HEK293T (cell line): ENCODE measurements at regions not wholly inside any gene's neighbourhood (a gene's known extent, or its start where the extent isn't known, plus 50 kb on each side); places are given as distances from the start of the nearest gene placed in this dataset.

Experiments used
- CTCF ChIA-PET: fragments of 350-600 bp; formaldehyde crosslinking; extraction: SDS; loops from one replicate; lab custom pipeline; 2021; ENCODE audit warnings: antibody characterized with exemption, inconsistent platforms; lab: Yijun Ruan, JAX
- POLR2A ChIA-PET: fragments of 350-600 bp; formaldehyde crosslinking; extraction: SDS; loops from one replicate; lab custom pipeline; 2020; ENCODE audit warnings: antibody characterized with exemption, inconsistent platforms; lab: Yijun Ruan, JAX
- DNase-seq: peaks from one replicate; pipeline ENCODE4 v3.0.0; 2012; ENCODE audit warnings: mixed read lengths; ENCODE audit errors: extremely low spot score
- ARNT ChIP-seq: fragments of 450-650 bp; IDR thresholded peaks from 2 replicates; pipeline ENCODE4 v1.6.1; 2017; ENCODE audit warnings: mild to moderate bottlenecking
- BHLHE40 ChIP-seq: fragments of 450-650 bp; IDR thresholded peaks from 2 replicates; pipeline ENCODE4 v1.6.1; 2016; ENCODE audit warnings: mild to moderate bottlenecking, moderate library complexity, borderline replicate concordance
- CTBP1 ChIP-seq: fragments of 450-650 bp; IDR thresholded peaks from 2 replicates; pipeline ENCODE4 v1.6.1; 2016; ENCODE audit warnings: borderline replicate concordance
- ELF4 ChIP-seq: fragments of 450-650 bp; IDR thresholded peaks from 2 replicates; pipeline ENCODE4 v1.6.1; 2017; ENCODE audit warnings: antibody characterized with exemption
- FOXA1 ChIP-seq: fragments of 450-650 bp; IDR thresholded peaks from 2 replicates; pipeline ENCODE4 v1.6.1; 2016; ENCODE audit warnings: mild to moderate bottlenecking
- FOXK2 ChIP-seq: fragments of 450-650 bp; IDR thresholded peaks from 2 replicates; pipeline ENCODE4 v1.6.1; 2016; ENCODE audit warnings: mild to moderate bottlenecking
- FOXM1 ChIP-seq: fragments of 450-650 bp; IDR thresholded peaks from 2 replicates; pipeline ENCODE4 v1.6.1; 2017; ENCODE audit warnings: mild to moderate bottlenecking, borderline replicate concordance
- HDGF ChIP-seq: fragments of 450-650 bp; IDR thresholded peaks from 2 replicates; pipeline ENCODE4 v1.6.1; 2017; ENCODE audit warnings: antibody characterized with exemption, borderline replicate concordance
- L3MBTL2 ChIP-seq: fragments of 450-650 bp; conservative IDR thresholded peaks from 2 replicates; pipeline ENCODE4 v1.6.1; 2016; ENCODE audit warnings: mild to moderate bottlenecking
- LEF1 ChIP-seq: fragments of 450-650 bp; IDR thresholded peaks from 2 replicates; pipeline ENCODE4 v1.6.1; 2017; ENCODE audit warnings: mild to moderate bottlenecking, borderline replicate concordance
- NFRKB ChIP-seq: fragments of 450-650 bp; IDR thresholded peaks from 2 replicates; pipeline ENCODE4 v1.6.1; 2016; ENCODE audit warnings: mild to moderate bottlenecking, moderate library complexity
- PKNOX1 ChIP-seq: fragments of 450-650 bp; IDR thresholded peaks from 2 replicates; pipeline ENCODE4 v1.6.1; 2016
- SP1 ChIP-seq: fragments of 450-650 bp; IDR thresholded peaks from 2 replicates; pipeline ENCODE4 v1.6.1; 2017
- SUZ12 ChIP-seq: fragments of 450-650 bp; IDR thresholded peaks from 2 replicates; pipeline ENCODE4 v1.6.1; 2016; ENCODE audit warnings: mild to moderate bottlenecking
- TARDBP ChIP-seq: fragments of 450-650 bp; IDR thresholded peaks from 2 replicates; pipeline ENCODE4 v1.6.1; 2016
- ZNF384 ChIP-seq: fragments of 450-650 bp; IDR thresholded peaks from 2 replicates; pipeline ENCODE4 v1.6.1; 2016

- DNase-seq: no peak
- TF ChIP-seq CTBP1 (no peak), PKNOX1 (no peak), SUZ12 (no peak), L3MBTL2 (no peak), LEF1 (no peak), FOXK2 (no peak), SP1 (no peak), FOXA1 (no peak)
- POLR2A ChIA-PET: no interaction called here
- CTCF ChIA-PET: no interaction called here
These were observed 504.0 kb downstream of the SHQ1 start for GRCh38 chr3:72344236-72344635.

- no peak for DNase-seq
- TF ChIP-seq NFRKB (no peak), TARDBP (no peak), ZNF384 (no peak), SUZ12 (no peak), HDGF (no peak), FOXK2 (no peak), FOXM1 (no peak), L3MBTL2 (no peak), ARNT (no peak), SP1 (no peak), FOXA1 (no peak), LEF1 (no peak), ELF4 (no peak), BHLHE40 (no peak), PKNOX1 (no peak), CTBP1 (no peak)
- CTCF ChIA-PET: no interaction called here
- POLR2A ChIA-PET: no interaction called here
These were observed 505.2 kb downstream of the SHQ1 start for GRCh38 chr3:72343078-72343477.

GRCh38 chr3:72342450-72342849 lies 505.8 kb downstream of the SHQ1 start:
- ChIA-PET CTCF (no interaction called here), POLR2A (no interaction called here)
- no peak for DNase-seq
- TF ChIP-seq HDGF: no peak
- TF ChIP-seq ZNF384: no peak
- TF ChIP-seq NFRKB: no peak
- no peak for TF ChIP-seq PKNOX1
- no peak for TF ChIP-seq FOXA1
- no peak for TF ChIP-seq CTBP1
- TF ChIP-seq ARNT: no peak
- TF ChIP-seq TARDBP: no peak
- no peak for TF ChIP-seq FOXK2
- no peak for TF ChIP-seq ELF4
- TF ChIP-seq SUZ12: no peak
- no peak for TF ChIP-seq LEF1
- TF ChIP-seq FOXM1: no peak
- no peak for TF ChIP-seq BHLHE40
- no peak for TF ChIP-seq L3MBTL2
- TF ChIP-seq SP1: no peak

GRCh38 chr3:72341920-72342319 lies 506.3 kb downstream of the SHQ1 start:
- POLR2A ChIA-PET: no interaction called here
- CTCF ChIA-PET: no interaction called here
- no peak for TF ChIP-seq FOXK2
- no peak for TF ChIP-seq L3MBTL2
- no peak for TF ChIP-seq ELF4
- no peak for TF ChIP-seq NFRKB
- no peak for TF ChIP-seq LEF1
- TF ChIP-seq FOXM1: no peak
- TF ChIP-seq FOXA1: no peak
- TF ChIP-seq TARDBP: no peak
- no peak for TF ChIP-seq CTBP1
- TF ChIP-seq BHLHE40: no peak
- TF ChIP-seq SP1: no peak
- TF ChIP-seq SUZ12: no peak
- TF ChIP-seq PKNOX1: no peak
- no peak for TF ChIP-seq HDGF
- TF ChIP-seq ZNF384: no peak
- TF ChIP-seq ARNT: no peak
- DNase-seq: no peak

GRCh38 chr3:72341380-72341770 lies 506.9 kb downstream of the SHQ1 start:
- ChIA-PET CTCF (no interaction called here), POLR2A (no interaction called here)
- DNase-seq: no peak
- no peak for TF ChIP-seq PKNOX1
- TF ChIP-seq FOXK2: no peak
- no peak for TF ChIP-seq SP1
- no peak for TF ChIP-seq CTBP1
- no peak for TF ChIP-seq FOXM1
- TF ChIP-seq BHLHE40: no peak
- TF ChIP-seq TARDBP: no peak
- no peak for TF ChIP-seq LEF1
- no peak for TF ChIP-seq FOXA1
- TF ChIP-seq L3MBTL2: no peak
